ENCODE measurements at regions not wholly inside any gene's neighbourhood (a gene's known extent, or its start where the extent isn't known, plus 50 kb on each side); places are given as distances from the start of the nearest gene placed in this dataset.
"Not testable (repeated sequence)": the region's sequence is repeated elsewhere in the genome, so short reads cannot be mapped to it uniquely, and the experiment has no call there.

- DNase-seq (ENCODE audit: low spot score), result no peak
- TF ChIP-seq, protein P1, sequence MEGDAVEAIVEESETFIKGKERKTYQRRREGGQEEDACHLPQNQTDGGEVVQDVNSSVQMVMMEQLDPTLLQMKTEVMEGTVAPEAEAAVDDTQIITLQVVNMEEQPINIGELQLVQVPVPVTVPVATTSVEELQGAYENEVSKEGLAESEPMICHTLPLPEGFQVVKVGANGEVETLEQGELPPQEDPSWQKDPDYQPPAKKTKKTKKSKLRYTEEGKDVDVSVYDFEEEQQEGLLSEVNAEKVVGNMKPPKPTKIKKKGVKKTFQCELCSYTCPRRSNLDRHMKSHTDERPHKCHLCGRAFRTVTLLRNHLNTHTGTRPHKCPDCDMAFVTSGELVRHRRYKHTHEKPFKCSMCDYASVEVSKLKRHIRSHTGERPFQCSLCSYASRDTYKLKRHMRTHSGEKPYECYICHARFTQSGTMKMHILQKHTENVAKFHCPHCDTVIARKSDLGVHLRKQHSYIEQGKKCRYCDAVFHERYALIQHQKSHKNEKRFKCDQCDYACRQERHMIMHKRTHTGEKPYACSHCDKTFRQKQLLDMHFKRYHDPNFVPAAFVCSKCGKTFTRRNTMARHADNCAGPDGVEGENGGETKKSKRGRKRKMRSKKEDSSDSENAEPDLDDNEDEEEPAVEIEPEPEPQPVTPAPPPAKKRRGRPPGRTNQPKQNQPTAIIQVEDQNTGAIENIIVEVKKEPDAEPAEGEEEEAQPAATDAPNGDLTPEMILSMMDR (IDR thresholded peaks at IDR 0.05; ENCODE audit: extremely low read depth, missing control alignments), result no peak
Observed at GRCh38 chr4:106803083-106803482, 233.0 kb downstream of the DKK2 start.

GRCh38 chr4:106801386-106801785 is 234.7 kb downstream of the DKK2 start:
- TF ChIP-seq, protein P1 (IDR thresholded peaks at IDR 0.05; ENCODE audit: extremely low read depth, missing control alignments), result no peak
- DNase-seq (ENCODE audit: low spot score), result no peak

DNA sequence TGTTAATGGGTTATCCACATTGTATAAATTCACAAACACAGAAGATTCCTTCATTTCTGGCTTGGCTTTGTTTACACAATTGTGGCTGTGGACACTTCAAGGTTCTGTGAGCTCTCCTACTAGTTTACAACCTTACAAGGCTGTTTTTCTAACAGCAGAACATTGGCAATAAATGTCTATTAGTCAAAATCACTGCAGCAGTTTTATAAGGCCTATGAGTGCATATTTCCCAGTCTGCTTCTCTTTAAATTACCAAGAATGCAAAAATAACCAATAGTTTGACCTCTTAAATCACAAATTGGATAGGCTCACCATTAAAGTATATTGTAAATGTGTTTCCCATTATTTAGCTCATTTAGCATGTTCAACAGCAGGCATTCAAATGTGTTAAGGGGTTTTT is 239.2 kb downstream of the DKK2 start:
- DNase-seq (ENCODE audit: low spot score), result no peak
- TF ChIP-seq, protein P1 (IDR thresholded peaks at IDR 0.05; ENCODE audit: extremely low read depth, missing control alignments), result no peak

DNA sequence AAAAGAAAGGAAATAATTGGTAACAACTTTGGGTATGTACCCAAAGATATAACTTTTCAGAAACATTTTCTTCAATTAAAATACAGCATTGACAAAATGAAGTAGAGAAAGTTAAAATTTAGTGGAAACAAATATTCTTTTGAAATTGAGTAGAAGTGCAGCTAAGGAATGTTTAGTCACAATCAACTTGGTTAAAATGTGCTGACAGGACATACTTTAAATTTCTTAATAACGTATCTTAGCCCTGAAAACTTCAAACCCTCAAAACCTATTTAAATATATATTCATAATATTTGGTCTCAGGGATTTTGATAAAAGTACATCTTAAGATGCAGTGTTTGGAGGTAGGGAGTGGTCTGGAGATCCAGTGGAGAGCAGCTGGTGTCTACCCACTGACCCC is 240.8 kb downstream of the DKK2 start:
- TF ChIP-seq, protein P1 (IDR thresholded peaks at IDR 0.05; ENCODE audit: extremely low read depth, missing control alignments), result no peak

GRCh38 chr4:106793933-106794332 is 242.2 kb downstream of the DKK2 start:
- TF ChIP-seq, protein P1 (IDR thresholded peaks at IDR 0.05; ENCODE audit: extremely low read depth, missing control alignments), result no peak
- DNase-seq (ENCODE audit: low spot score), result no peak

More for the DNA sequence above, 240.8 kb downstream of the DKK2 start:
- DNase-seq (ENCODE audit: low spot score), result no peak

DNA sequence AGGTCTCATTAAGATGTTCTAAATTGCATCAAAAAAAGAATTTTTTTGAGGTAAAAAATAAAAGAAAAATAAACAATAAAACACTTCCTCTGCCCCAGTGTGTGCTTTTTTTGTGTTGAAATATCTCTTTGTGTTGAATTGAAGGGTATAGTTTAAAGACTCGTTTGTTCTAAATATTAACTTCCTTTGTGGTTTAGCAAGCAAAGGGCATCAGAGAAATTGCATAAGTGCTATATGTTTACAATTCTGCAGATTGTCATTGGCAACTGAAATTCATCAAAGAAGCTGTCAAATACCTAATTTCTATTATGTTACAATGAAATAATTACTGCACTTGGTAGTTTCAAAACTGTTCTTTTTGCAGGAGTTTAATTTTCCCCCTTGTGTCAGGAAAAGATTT is 260.5 kb downstream of the DKK2 start:
- TF ChIP-seq, protein P1 (IDR thresholded peaks at IDR 0.05; ENCODE audit: extremely low read depth, missing control alignments), result no peak

DNA sequence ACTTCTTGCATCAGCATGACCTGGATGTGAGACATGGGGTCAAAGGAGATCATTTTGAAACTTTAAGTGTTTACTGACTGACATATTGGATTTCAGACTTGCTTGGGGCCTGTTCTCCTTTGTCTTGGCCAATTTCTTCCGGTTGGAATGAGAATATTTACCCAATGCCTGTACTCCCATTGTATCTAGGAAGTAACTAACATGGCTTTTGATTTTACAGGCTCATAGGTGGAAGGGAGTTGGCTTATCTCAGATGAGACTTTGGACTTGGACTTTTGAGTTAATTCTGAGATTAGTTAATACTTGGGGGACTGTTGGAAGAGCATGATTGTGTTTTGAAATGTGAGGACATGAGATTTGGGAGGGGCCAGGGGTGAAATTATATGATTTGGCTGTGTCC is 262.1 kb downstream of the DKK2 start:
- not testable (repeated sequence) for DNase-seq (ENCODE audit: low spot score)

More for the DNA sequence above, 260.5 kb downstream of the DKK2 start:
- no peak for DNase-seq (ENCODE audit: low spot score)

GRCh38 chr4:106773076-106773905 is 262.8 kb downstream of the DKK2 start:
- TF ChIP-seq, protein P1 (IDR thresholded peaks at IDR 0.05; ENCODE audit: extremely low read depth, missing control alignments), result no peak
- DNase-seq (ENCODE audit: low spot score), result no peak

All from GM20000 (cell line).